ENCODE measurements at regions not wholly inside any gene's neighbourhood (a gene's known extent, or its start where the extent isn't known, plus 50 kb on each side); places are given as distances from the start of the nearest gene placed in this dataset.

- TF ChIP-seq CTCF (optimal IDR thresholded peaks at IDR 0.05 in 1 of 3, IDR thresholded peaks at IDR 0.05 in 1 of 3, conservative IDR thresholded peaks at IDR 0.05 in 1 of 3; ENCODE audit: extremely low read depth in 1 of 3, insufficient read depth in 2 of 3, low read length in 3 of 3) = no peak
- no peak for TF ChIP-seq EZH2 (IDR thresholded peaks at IDR 0.05; ENCODE audit: low read length)
These were observed 313.1 kb downstream of the SLC6A15 start for GRCh38 chr12:84599539-84599938.

All from keratinocyte (primary cell).